ENCODE measurements at regions not wholly inside any gene's neighbourhood (a gene's known extent, or its start where the extent isn't known, plus 50 kb on each side); places are given as distances from the start of the nearest gene placed in this dataset.

GRCh38 chr2:220224691-220225543 is 597.5 kb downstream of the SLC4A3 start:
- no peak overlapping the region for H3K4me2 ChIP-seq (ENCODE audit: insufficient read depth, insufficient read length, low read length)
- H2BK20ac ChIP-seq (ENCODE audit: low read depth, low read length, poor library complexity, severe bottlenecking) = no peak overlapping the region
- no peak overlapping the region for H4K8ac ChIP-seq (replicated peaks; ENCODE audit: insufficient read length, low read depth, low read length)
- no peak overlapping the region for H2BK5ac ChIP-seq (ENCODE audit: insufficient read length, low read length)
- no peak overlapping the region for H3T11ph ChIP-seq (ENCODE audit: low read length)
- no peak overlapping the region for H4K5ac ChIP-seq (ENCODE audit: insufficient read length, low read depth, low read length)
- no peaks in the 10 kb centered on the region for H3K27me3 ChIP-seq (ENCODE audit: insufficient read depth, low read length)
- peaks cover 6% of the 10 kb centered on the region; the same call in 1 of the 2 replicates for H3K4me1 ChIP-seq (ENCODE audit: insufficient read depth, low read length)
- no peak overlapping the region for H2AK5ac ChIP-seq (ENCODE audit: insufficient read length, low read length)
- H3K14ac ChIP-seq (ENCODE audit: insufficient read depth, low read length) = no peak overlapping the region
- H3K79me1 ChIP-seq (ENCODE audit: insufficient read depth, low read depth, low read length, poor library complexity, severe bottlenecking) = no peaks in the 10 kb centered on the region
- no peak overlapping the region for H2BK120ac ChIP-seq (ENCODE audit: low read depth, low read length, poor library complexity, severe bottlenecking)
- H3K18ac ChIP-seq (ENCODE audit: insufficient read length, low read depth, low read length) = no peak overlapping the region
- no peak overlapping the region for H2BK15ac ChIP-seq (ENCODE audit: low read depth, low read length)
- no peak overlapping the region for H3K4me3 Mint-ChIP-seq
- no peak overlapping the region for H3K23ac ChIP-seq (ENCODE audit: insufficient read length, low read depth, low read length)
- H3K4me1 Mint-ChIP-seq = peaks cover 21 to 23% of the 10 kb centered on the region in 2 experiments
- no peak overlapping the region for H3K4ac ChIP-seq (ENCODE audit: low read depth, low read length)
- no CpG with 5 or more reads among the region's 4 CpGs for WGBS (ENCODE audit: extremely low coverage, insufficient read length, low lambda C conversion rate)
- no peaks in the 10 kb centered on the region; the same call in 1 of the 2 replicates for H3K27me3 Mint-ChIP-seq (ENCODE audit: low read depth)
- no peak overlapping the region for H3K56ac ChIP-seq (ENCODE audit: insufficient read length, low read depth, low read length)
- H3K79me2 ChIP-seq (ENCODE audit: insufficient read depth, low read length) = no peaks in the 10 kb centered on the region
- H3K36me3 Mint-ChIP-seq (ENCODE audit: insufficient read depth in 1 of 3, low read depth in 3 of 3) = no peaks in the 10 kb centered on the region
- no peak for TF ChIP-seq CTCF (conservative IDR thresholded peaks at IDR 0.05)
- H3K9ac ChIP-seq (ENCODE audit: extremely low read depth, insufficient read length, low read length) = no peak overlapping the region
- no peaks in the 10 kb centered on the region for H3K9me3 ChIP-seq (ENCODE audit: control insufficient read depth, low read depth, low read length)
- no peak overlapping the region for H4K91ac ChIP-seq (ENCODE audit: insufficient read length, low read depth, low read length)
- no peak overlapping the region for H3K27ac ChIP-seq (ENCODE audit: insufficient read length, low read depth, low read length)
- no peak overlapping the region for H2AFZ ChIP-seq (ENCODE audit: low read length)
- no peaks in the 10 kb centered on the region for H4K20me1 ChIP-seq (ENCODE audit: control insufficient read depth, insufficient read depth, insufficient read length)
- H3K23me2 ChIP-seq (ENCODE audit: insufficient read length, low read depth, low read length, poor library complexity, severe bottlenecking) = no peaks in the 10 kb centered on the region
- no peak for DNase-seq
- H3K9me3 Mint-ChIP-seq = no peaks in the 10 kb centered on the region
- H2BK12ac ChIP-seq (ENCODE audit: insufficient read length, low read depth, low read length) = no peak overlapping the region
- no peak overlapping the region for H3K27ac Mint-ChIP-seq
